ENCODE measurements at regions not wholly inside any gene's neighbourhood (a gene's known extent, or its start where the extent isn't known, plus 50 kb on each side); places are given as distances from the start of the nearest gene placed in this dataset.

GRCh38 chr10:58030208-58030607 lies 237.5 kb downstream of the IPMK start:
- TF ChIP-seq CTCF (conservative IDR thresholded peaks at IDR 0.05; ENCODE audit: low read length), result no peak
- no peak for TF ChIP-seq EZH2phosphoT487 (IDR thresholded peaks at IDR 0.05; ENCODE audit: borderline replicate concordance, low read depth, low read length)
